ENCODE measurements at regions not wholly inside any gene's neighbourhood (a gene's known extent, or its start where the extent isn't known, plus 50 kb on each side); places are given as distances from the start of the nearest gene placed in this dataset.

- DNase-seq: no peak
Observed at GRCh38 chr2:216915557-216916150, 55.8 kb upstream of the TNP1 start.

- DNase-seq: no peak
Observed at GRCh38 chr2:216914491-216914890, 54.6 kb upstream of the TNP1 start.

GRCh38 chr2:216911886-216912285 is 52.0 kb upstream of the TNP1 start:
- DNase-seq: no peak

GRCh38 chr2:216911008-216911407 is 51.1 kb upstream of the TNP1 start:
- no peak for DNase-seq

GRCh38 chr2:216909541-216910210 is 49.8 kb upstream of the TNP1 start:
- no peak for DNase-seq

All from renal pelvis (tissue), 1 donor.